IPS-15b (cell line): ENCODE measurements at regions not wholly inside any gene's neighbourhood (a gene's known extent, or its start where the extent isn't known, plus 50 kb on each side); places are given as distances from the start of the nearest gene placed in this dataset.

ENCODE experiments used
- H3K27me3 ChIP-seq: one replicate; pipeline ENCODE4 v1.6.1; 2013; ENCODE audit warnings: low read length; ENCODE audit not compliant: control insufficient read depth, insufficient read depth
- H3K36me3 ChIP-seq: one replicate; pipeline ENCODE4 v1.6.1; 2013; ENCODE audit warnings: low read length; ENCODE audit not compliant: control insufficient read depth, insufficient read depth
- H3K4me1 ChIP-seq: one replicate; pipeline ENCODE4 v1.6.1; 2013; ENCODE audit warnings: mild to moderate bottlenecking, low read length; ENCODE audit not compliant: control insufficient read depth, insufficient read depth
- H3K4me3 ChIP-seq: one replicate; pipeline ENCODE4 v1.5.1; 2013; ENCODE audit warnings: low read depth, low read length
- H3K9ac ChIP-seq: one replicate; pipeline ENCODE4 v1.6.1; 2013; ENCODE audit warnings: low read depth, mild to moderate bottlenecking, low read length
- H3K9me3 ChIP-seq: one replicate; pipeline ENCODE4 v1.6.1; 2013; ENCODE audit warnings: mild to moderate bottlenecking, low read length; ENCODE audit not compliant: control insufficient read depth, insufficient read depth

DNA sequence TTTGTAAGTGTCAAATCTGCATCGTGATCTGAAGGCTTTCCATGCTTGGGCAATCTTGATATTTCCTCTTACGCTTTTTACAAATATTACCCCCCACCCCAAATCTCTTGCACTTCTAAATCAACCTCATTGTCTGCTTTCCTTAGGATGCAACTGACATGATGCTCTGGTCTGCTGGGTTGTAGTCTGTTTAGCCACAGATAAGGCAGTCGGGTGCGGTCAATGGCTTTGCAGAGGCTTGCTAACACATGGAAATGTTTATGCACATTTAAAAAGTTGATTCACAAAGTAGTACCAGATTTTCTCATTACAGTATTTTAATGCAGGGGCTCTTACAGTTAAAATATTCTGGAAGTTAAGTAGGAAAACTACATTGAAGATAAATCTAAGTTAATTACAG, 172.5 kb downstream of the BAMBI start:
- Histone ChIP-seq H3K4me3 (no peak overlapping the region), H3K4me1 (no peaks in the 10 kb centered on the region), H3K36me3 (no peaks in the 10 kb centered on the region), H3K9me3 (no peaks in the 10 kb centered on the region), H3K9ac (no peak overlapping the region), H3K27me3 (no peaks in the 10 kb centered on the region)

- Histone ChIP-seq H3K9ac (no peak overlapping the region), H3K4me3 (no peak overlapping the region), H3K36me3 (no peaks in the 10 kb centered on the region), H3K27me3 (no peaks in the 10 kb centered on the region), H3K9me3 (no peaks in the 10 kb centered on the region), H3K4me1 (no peaks in the 10 kb centered on the region)
Measured at GRCh38 chr10:28850784-28851183, 173.5 kb downstream of the BAMBI start.

GRCh38 chr10:28853195-28853594, 175.9 kb downstream of the BAMBI start:
- no peaks in the 10 kb centered on the region for H3K36me3 ChIP-seq
- no peak overlapping the region for H3K9ac ChIP-seq
- no peak overlapping the region for H3K4me3 ChIP-seq
- H3K9me3 ChIP-seq = no peaks in the 10 kb centered on the region
- H3K4me1 ChIP-seq = no peaks in the 10 kb centered on the region
- H3K27me3 ChIP-seq = no peaks in the 10 kb centered on the region

DNA sequence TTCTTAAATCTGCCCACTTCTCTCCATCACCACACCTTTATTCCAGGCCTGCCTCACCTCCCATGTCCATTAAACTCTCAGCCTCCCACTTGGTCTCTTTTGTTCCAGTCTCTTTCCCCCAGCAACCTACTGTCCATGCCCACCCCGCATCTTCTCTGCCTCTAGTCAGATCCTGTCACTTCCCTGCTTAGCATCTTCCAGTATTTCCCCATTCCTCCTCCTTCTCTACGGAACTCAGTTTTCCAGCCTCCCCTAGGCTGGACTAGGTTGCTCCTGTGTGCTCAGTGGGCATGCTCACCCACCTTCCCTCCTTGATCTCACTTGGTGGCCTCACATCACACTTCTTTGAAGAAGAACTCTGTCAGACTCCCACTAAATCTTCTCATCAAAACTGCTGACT, 179.8 kb downstream of the BAMBI start:
- no peaks in the 10 kb centered on the region for H3K36me3 ChIP-seq
- no peaks in the 10 kb centered on the region for H3K4me1 ChIP-seq
- no peaks in the 10 kb centered on the region for H3K9me3 ChIP-seq
- H3K4me3 ChIP-seq = no peak overlapping the region
- H3K27me3 ChIP-seq = no peaks in the 10 kb centered on the region
- no peak overlapping the region for H3K9ac ChIP-seq

- H3K4me3 ChIP-seq = no peak overlapping the region
- H3K27me3 ChIP-seq = no peaks in the 10 kb centered on the region
- no peaks in the 10 kb centered on the region for H3K4me1 ChIP-seq
- H3K9me3 ChIP-seq = no peaks in the 10 kb centered on the region
- no peak overlapping the region for H3K9ac ChIP-seq
- no peaks in the 10 kb centered on the region for H3K36me3 ChIP-seq
Measured at GRCh38 chr10:28858646-28859045, 181.3 kb downstream of the BAMBI start.

DNA sequence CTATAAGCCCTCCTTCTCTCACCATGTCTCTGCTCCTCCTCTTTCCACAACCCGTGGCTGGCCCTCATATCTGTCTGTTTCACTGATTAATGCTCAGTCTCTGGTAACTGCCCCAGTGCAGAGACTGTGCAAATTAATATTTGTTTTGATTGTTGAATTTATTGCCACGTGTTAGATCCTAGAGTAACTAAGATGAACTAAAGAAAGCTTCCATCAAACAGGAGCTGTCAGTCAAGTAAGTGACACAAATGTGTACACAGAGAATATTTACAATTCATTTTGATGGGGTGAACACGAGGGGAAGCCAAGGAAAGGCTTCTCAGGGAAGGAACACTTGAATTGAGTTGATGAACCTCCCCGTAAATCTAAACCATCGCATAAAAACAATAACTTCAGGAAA, 182.5 kb downstream of the BAMBI start:
- Histone ChIP-seq H3K36me3 (no peaks in the 10 kb centered on the region), H3K4me3 (no peak overlapping the region), H3K9ac (no peak overlapping the region), H3K27me3 (no peaks in the 10 kb centered on the region), H3K9me3 (no peaks in the 10 kb centered on the region), H3K4me1 (no peaks in the 10 kb centered on the region)

DNA sequence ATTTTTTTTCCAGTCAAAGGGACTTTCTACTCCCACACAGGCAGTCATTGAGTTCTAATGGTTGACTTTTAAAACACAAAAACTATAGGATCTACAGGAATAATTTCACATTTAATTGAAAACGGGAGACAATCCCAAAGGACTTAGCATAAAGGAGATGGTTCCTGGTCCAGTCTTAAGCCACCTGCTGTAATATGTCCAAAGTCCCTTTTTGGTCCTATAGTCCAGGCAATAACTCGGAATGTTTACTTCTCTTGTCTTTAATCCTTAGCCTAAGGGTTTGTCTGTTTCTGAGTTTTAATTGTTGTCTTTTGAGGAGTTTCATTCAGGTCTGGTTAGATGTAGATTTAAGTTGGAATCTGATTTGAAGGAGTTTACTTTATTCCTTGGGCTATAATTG, 184.9 kb downstream of the BAMBI start:
- Histone ChIP-seq H3K36me3 (no peaks in the 10 kb centered on the region), H3K4me1 (no peaks in the 10 kb centered on the region), H3K27me3 (no peaks in the 10 kb centered on the region), H3K9me3 (no peaks in the 10 kb centered on the region), H3K9ac (no peak overlapping the region), H3K4me3 (no peak overlapping the region)

DNA sequence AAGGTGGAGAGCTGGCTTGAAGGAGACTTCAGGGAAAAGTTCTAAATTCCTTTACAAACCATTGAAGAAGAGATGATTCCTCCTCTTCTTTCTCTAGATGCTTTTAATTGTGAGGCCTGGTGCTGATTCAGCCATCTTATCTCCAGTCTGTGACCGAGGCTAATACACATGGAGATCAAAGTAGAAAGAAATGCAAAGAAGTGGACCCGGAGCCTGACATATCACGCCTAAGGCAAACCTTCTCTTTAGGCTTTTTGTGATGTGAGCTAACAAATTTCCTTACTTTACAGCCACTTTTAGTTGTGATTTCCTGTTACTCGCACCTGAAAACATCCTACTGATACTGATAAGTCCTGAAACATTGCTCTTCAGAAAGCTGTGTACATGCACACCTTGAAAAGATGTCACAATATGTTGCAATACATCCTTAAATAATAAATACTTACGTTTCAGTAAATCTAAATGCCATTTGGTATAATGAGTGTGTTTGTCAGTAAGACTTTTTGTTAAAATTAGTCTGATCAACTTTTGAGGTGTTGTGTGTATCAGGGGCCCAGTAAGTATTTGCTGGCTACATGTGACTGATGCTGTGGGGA, 192.4 kb downstream of the BAMBI start:
- Histone ChIP-seq H3K36me3 (no peaks in the 10 kb centered on the region), H3K4me1 (no peaks in the 10 kb centered on the region), H3K9ac (no peak overlapping the region), H3K27me3 (no peaks in the 10 kb centered on the region), H3K9me3 (no peaks in the 10 kb centered on the region), H3K4me3 (no peak overlapping the region)

GRCh38 chr10:28871665-28872064, 194.3 kb downstream of the BAMBI start:
- H3K9ac ChIP-seq = no peak overlapping the region
- H3K27me3 ChIP-seq = no peaks in the 10 kb centered on the region
- no peaks in the 10 kb centered on the region for H3K9me3 ChIP-seq
- H3K4me3 ChIP-seq = no peak overlapping the region
- H3K36me3 ChIP-seq = no peaks in the 10 kb centered on the region
- peaks cover 2% of the 10 kb centered on the region for H3K4me1 ChIP-seq

DNA sequence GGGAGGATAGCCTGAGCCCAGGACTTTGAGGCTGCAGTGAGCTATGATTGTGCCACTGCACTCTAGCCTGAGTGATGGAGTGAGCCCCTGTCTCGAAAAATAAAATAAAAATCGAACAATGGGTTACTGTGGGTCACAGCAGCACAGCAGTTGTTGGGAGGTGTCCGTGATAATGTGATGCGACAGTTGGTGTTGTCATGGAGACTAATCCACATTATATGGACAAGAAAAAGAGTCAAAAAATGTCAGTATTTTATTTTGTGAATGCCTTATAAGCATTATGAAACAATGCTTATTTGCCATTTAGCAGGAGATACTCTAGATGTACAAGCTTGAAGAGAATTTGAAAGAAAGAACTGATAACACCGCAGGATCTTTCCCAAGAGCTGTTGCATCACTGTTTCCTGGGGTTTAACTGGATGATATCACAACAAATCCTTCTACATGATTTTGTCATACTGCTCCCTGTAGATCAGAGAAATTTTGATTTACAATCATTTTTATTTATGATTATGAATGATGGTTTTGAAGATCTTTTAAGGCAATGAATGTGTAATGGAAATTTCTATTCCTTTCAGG, 195.4 kb downstream of the BAMBI start:
- H3K36me3 ChIP-seq = no peaks in the 10 kb centered on the region
- H3K9ac ChIP-seq = no peak overlapping the region
- H3K27me3 ChIP-seq = no peaks in the 10 kb centered on the region
- no peak overlapping the region for H3K4me3 ChIP-seq
- H3K9me3 ChIP-seq = no peaks in the 10 kb centered on the region
- H3K4me1 ChIP-seq = peaks cover 2% of the 10 kb centered on the region

- H3K9me3 ChIP-seq = no peaks in the 10 kb centered on the region
- H3K4me1 ChIP-seq = peaks cover 2% of the 10 kb centered on the region
- no peak overlapping the region for H3K4me3 ChIP-seq
- H3K9ac ChIP-seq = no peak overlapping the region
- H3K27me3 ChIP-seq = no peaks in the 10 kb centered on the region
- H3K36me3 ChIP-seq = no peaks in the 10 kb centered on the region
Measured at GRCh38 chr10:28873540-28873939, 196.2 kb downstream of the BAMBI start.

DNA sequence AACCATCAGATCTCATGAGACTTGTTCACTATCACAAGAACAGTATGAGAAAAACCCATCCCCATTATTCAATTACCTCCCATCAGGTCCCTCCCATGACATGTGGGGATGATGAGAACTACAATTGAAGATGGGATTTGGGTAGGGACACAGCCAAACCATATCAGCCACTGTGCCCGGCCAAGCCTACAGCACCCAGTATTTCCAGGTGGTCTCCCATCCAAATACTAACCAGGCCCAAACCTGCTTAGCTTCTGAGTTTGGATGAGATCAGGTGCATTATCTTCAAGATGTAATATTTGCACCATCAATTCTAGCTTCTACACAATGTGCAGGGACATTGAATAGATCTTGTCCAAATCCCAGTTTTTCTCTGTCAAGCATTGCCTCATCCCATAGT, 196.9 kb downstream of the BAMBI start:
- H3K9ac ChIP-seq = no peak overlapping the region
- peaks cover 2% of the 10 kb centered on the region for H3K4me1 ChIP-seq
- no peaks in the 10 kb centered on the region for H3K36me3 ChIP-seq
- no peaks in the 10 kb centered on the region for H3K27me3 ChIP-seq
- H3K9me3 ChIP-seq = no peaks in the 10 kb centered on the region
- no peak overlapping the region for H3K4me3 ChIP-seq
